ENCODE measurements at regions not wholly inside any gene's neighbourhood (a gene's known extent, or its start where the extent isn't known, plus 50 kb on each side); places are given as distances from the start of the nearest gene placed in this dataset.
"Not testable (repeated sequence)": the region's sequence is repeated elsewhere in the genome, so short reads cannot be mapped to it uniquely, and the experiment has no call there.

DNA sequence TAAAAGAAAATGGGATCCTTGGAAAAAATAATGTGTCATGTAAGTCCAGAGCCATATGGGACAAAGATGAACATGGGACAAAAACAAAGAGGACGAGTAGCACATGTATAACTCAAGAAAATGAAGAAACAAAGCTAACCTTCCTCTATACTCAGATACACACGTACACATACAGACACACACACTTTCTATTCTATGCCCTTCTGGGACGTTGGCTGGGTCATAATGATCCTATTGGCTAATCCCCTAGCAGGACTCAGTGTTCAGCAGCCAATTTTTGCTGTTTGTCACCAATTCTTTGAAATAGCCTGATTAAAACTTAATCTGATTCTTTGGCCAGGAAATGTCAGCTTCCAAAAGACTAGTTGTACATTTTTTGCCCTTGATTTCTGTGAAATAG lies 189.4 kb upstream of the FOXG1 start:
- intact Hi-C loops (cut with micrococcal nuclease), result no loop called here

GRCh38 chr14:28577711-28578131 lies 188.9 kb upstream of the FOXG1 start:
- intact Hi-C loops (cut with micrococcal nuclease), result no loop called here

DNA sequence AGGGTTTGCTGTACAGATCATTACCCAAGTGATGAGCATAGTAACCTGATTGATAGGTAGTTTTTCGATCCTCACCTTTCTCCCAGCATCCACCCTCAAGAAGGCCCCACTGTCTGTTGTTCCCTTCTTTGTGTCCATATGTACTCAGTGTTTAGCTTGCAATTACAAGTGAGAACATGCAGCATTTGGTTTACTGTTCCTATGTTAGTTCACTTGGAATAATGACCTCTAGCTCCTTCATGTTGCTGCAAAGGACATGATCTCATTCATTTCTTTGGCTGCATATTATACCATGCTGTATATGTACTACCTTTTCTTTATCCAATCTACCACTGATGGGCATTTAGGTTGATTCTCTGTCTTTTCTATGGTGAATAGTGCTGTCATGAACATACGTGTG lies 181.6 kb upstream of the FOXG1 start:
- intact Hi-C loops (cut with micrococcal nuclease), result no loop called here

DNA sequence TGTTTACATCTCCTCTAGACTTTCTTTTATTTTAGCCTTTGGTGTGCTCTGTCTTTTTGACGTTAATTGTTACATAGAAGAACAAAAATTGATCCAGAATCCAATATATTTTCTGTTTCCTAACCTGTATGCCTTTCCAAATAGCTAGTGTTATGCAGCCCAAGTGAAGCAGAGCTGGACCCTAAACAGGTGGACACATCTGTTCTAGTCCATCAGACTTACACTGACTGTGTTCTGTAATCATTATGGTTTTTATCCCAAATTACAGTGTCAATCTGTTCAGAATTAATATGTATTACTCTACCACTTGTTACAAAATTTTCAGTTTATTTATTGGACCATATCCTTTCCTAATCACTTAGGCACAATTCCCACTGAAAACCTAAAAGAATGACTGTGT lies 176.8 kb upstream of the FOXG1 start:
- intact Hi-C loops (cut with micrococcal nuclease), result no loop called here

DNA sequence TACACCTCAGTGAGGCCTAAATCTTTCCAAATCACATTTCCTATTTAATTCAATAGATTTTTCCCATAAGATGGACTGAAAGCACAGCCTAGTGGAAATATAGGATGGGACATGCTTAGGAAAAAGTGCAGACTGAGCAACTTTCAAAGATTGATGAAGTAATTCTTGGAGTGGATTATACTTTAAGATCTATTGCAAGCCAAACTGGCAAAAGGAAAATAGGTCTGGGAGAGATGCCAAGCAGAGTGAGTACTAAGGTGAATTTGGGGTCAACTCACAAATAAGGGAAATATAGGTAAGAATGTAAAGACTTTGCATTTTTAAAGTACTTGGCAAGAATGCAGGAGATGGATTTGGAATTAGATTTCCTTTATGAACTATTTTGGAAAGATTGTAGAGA lies 170.2 kb upstream of the FOXG1 start:
- intact Hi-C loops (cut with micrococcal nuclease), result no loop called here

- intact Hi-C loops (cut with micrococcal nuclease), result no loop called here
Measured at GRCh38 chr14:28599191-28599590, 167.4 kb upstream of the FOXG1 start.

DNA sequence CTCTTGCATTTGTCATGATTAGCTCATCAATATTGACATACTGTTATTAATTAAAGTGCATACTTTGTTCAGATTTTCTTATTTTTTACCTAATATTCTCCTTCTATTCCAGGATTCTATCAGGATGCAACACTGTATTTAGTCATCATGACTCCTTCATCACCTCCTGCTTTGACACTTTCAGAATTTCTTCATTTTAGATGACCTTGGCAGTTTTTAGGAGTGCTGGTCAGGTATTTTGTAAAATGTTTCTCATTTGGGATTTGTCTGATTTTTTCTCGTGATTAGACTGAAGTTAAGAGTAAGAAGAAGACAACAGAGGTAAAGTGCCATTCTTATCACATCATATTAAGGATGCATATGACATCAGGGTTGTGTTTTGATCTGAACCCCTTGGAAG lies 167.0 kb upstream of the FOXG1 start:
- intact Hi-C loops (cut with micrococcal nuclease), result no loop called here

GRCh38 chr14:28603606-28604005 lies 163.0 kb upstream of the FOXG1 start:
- intact Hi-C loops (cut with micrococcal nuclease), result no loop called here

GRCh38 chr14:28607661-28608060 lies 158.9 kb upstream of the FOXG1 start:
- intact Hi-C loops (cut with micrococcal nuclease), result no loop called here

DNA sequence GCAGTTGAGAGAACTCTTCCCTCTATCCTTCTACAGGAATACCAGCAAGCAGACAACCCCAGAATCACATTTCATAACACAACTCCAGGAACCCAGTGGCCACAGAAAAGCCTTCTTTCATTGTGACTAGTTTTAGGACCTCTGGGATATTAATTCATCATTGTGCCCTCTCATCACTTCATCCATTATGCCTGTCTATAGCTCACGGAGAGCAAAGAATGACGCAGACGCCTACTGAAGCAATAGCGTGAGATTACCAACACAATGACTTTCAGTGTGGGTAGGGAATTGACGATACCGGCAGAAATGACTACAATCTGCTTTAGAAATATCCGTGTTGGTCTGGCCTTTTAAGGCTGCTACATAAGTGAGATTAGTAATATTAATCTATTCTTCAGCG lies 158.1 kb upstream of the FOXG1 start:
- intact Hi-C loops (cut with micrococcal nuclease), result no loop called here

- intact Hi-C loops (cut with micrococcal nuclease), result no loop called here
Measured at GRCh38 chr14:28608851-28609828, 157.4 kb upstream of the FOXG1 start.

- intact Hi-C loops (cut with micrococcal nuclease), result no loop called here
Measured at GRCh38 chr14:28612414-28612813, 154.2 kb upstream of the FOXG1 start.

DNA sequence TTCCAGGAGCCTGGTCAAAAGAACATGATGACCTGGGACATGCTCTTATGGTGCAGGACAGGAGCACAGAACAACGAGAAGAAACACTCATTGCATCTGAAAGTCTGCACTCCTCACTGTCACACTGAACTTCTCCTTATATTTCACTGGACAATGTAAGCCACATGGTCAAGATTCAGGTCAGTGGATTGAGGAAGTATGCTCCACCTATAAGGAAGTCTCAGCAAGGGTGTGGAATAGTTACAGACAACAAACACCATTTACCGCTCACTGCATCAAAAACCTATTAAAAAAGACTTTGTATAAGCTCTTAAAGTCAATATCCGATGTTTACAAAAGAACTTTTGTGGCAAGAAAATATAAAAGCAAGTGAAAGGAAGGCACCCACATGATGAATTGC lies 153.1 kb upstream of the FOXG1 start:
- intact Hi-C loops (cut with micrococcal nuclease), result no loop called here

DNA sequence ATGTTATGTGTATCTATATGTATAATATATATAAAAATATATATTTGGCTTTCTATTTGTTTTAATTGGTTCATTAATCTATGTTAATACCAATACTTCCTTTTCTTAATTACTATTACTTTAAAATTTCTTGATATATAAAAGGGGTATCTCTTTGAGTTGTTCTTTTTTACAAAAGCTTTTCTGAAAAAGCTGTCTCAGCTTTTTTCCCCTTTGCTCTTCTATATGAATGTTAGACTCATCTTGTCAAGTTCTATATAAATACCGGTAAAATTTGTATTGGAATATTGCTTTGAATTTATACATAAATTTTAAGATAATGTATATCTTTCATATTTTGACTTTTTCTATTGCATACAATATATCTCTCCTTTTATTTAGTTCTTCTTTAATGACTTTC lies 139.8 kb upstream of the FOXG1 start:
- intact Hi-C loops (cut with micrococcal nuclease), result no loop called here

- intact Hi-C loops (cut with micrococcal nuclease), result no loop called here
Measured at GRCh38 chr14:28629328-28630004, 137.1 kb upstream of the FOXG1 start.

- intact Hi-C loops (cut with micrococcal nuclease), result no loop called here
Measured at GRCh38 chr14:28630100-28630499, 136.5 kb upstream of the FOXG1 start.

DNA sequence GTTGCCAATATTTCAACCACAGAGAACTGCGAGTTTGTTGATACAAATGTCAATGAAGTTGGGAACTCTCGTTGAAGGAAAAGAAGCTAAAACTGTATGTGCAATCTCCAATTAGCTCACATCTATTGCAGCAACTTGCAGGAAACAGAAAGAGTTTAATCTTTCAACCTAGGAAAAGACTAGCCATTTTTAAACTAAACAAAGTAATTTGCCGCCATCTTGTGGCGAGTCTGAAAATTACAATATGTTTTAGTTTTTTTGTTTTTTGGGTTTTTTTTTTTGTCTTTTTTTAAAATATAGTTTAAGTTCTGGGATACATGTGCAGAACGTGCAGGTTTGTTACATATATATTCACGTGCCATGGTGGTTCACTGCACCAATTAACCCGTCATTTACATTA lies 131.2 kb upstream of the FOXG1 start:
- intact Hi-C loops (cut with micrococcal nuclease), result no loop called here

DNA sequence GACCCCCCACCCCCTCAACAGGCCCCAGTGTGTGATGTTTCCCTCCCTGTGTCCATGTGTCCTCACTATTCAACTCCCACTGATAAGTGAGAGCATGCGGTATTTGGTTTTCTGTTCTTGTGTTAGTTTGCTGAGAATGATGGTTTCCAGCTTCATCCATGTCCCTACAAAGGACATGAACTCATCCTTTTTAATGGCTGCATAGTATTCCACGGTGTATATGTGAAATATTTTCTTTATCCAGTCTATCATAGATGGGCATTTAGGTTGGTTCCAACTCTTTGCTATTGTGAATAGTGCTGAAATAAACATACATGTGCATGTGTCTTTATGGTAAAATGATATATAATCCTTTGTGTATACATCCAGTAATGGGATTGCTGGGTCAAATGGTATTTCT lies 130.8 kb upstream of the FOXG1 start:
- intact Hi-C loops (cut with micrococcal nuclease), result not testable (repeated sequence)

GRCh38 chr14:28641189-28641588 lies 125.4 kb upstream of the FOXG1 start:
- intact Hi-C loops (cut with micrococcal nuclease), result not testable (repeated sequence)

GRCh38 chr14:28651148-28651547 lies 115.4 kb upstream of the FOXG1 start:
- intact Hi-C loops (cut with micrococcal nuclease), result no loop called here

DNA sequence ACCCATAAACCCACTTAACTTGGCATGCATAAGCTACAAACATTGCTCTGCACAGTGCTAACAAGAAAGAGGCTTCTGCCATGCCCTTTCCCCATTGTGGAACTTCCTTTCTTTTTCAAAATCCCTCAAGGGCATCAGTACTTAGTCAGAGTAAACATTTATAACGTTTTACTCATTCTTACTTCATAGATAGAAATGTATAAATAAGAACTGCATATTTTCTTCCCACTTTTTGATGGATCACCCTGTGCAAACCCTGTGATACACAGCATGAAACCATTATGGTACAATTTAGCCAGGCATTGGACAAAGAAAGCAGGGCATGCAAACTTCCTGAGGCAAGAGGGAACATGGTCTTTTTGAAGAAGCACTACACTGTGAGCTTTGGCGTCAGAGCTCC lies 113.8 kb upstream of the FOXG1 start:
- intact Hi-C loops (cut with micrococcal nuclease), result no loop called here

DNA sequence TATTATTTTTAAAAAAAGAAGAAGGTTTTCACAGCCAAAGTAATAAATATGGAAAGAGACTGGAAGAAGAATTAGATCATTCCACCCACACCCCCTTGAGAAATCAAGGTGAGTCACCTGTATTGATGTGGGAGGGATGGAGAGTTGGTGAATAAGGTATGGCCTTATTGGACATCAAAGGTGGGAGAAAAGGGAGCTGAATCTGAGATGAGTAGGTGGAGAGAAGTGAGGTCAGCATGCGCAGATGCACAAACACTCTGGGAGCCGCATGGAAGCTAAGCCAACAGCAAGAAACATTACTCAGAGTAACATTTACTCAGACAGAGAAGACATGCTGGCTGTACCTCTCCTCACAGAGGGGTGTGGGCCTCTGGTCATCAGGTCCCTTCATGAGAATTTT lies 113.1 kb upstream of the FOXG1 start:
- intact Hi-C loops (cut with micrococcal nuclease), result no loop called here

Data from T-helper 1 cell treated with Interleukin-12 subunit alpha and Interleukin-12 subunit beta and Interleukin-4 antibody, amounts not matched to agents 30 ng/mL and 1 ng/mL, for 36 hours (primary cell).